Stimulated activated CD4-positive, alpha-beta T cell treated with anti-CD3 and anti-CD28 coated beads, Interleukin-4, amount 100 ng/mL, for 24 hours (primary cell): ENCODE measurements at regions not wholly inside any gene's neighbourhood (a gene's known extent, or its start where the extent isn't known, plus 50 kb on each side); places are given as distances from the start of the nearest gene placed in this dataset.
"Not testable (repeated sequence)": the region's sequence is repeated elsewhere in the genome, so short reads cannot be mapped to it uniquely, and the experiment has no call there.

Source experiments
- DNase-seq: peaks from one replicate; pipeline ENCODE4 v3.0.0-alpha.2; 2020

- DNase-seq: no peak
These were observed 111.4 kb downstream of the COPS8 start for GRCh38 chr2:237196866-237197618.

GRCh38 chr2:237198164-237198855, 112.6 kb downstream of the COPS8 start:
- DNase-seq: no peak

GRCh38 chr2:237199082-237199481, 113.4 kb downstream of the COPS8 start:
- no peak for DNase-seq

GRCh38 chr2:237199577-237199976, 113.9 kb downstream of the COPS8 start:
- DNase-seq: no peak

- DNase-seq: no peak
These were observed 114.8 kb downstream of the COPS8 start for GRCh38 chr2:237200462-237200861.

- peak; percentile 7 for DNase-seq
These were observed 116.0 kb downstream of the COPS8 start for GRCh38 chr2:237201461-237202287.

- DNase-seq: no peak
These were observed 116.8 kb downstream of the COPS8 start for GRCh38 chr2:237202288-237203030.

GRCh38 chr2:237205043-237205541, 119.4 kb downstream of the COPS8 start:
- DNase-seq: no peak

- no peak for DNase-seq
These were observed 119.9 kb downstream of the COPS8 start for GRCh38 chr2:237205561-237205971.

GRCh38 chr2:237207646-237208045, 122.0 kb downstream of the COPS8 start:
- DNase-seq: no peak

GRCh38 chr2:237208373-237209260, 122.9 kb downstream of the COPS8 start:
- DNase-seq: no peak

- DNase-seq: no peak
These were observed 124.2 kb downstream of the COPS8 start for GRCh38 chr2:237209885-237210284.

- DNase-seq: no peak
These were observed 124.6 kb downstream of the COPS8 start for GRCh38 chr2:237210297-237210696.

- DNase-seq: no peak
These were observed 125.1 kb downstream of the COPS8 start for GRCh38 chr2:237210763-237211162.

GRCh38 chr2:237212356-237213279, 126.9 kb downstream of the COPS8 start:
- DNase-seq: not testable (repeated sequence)

- no peak for DNase-seq
These were observed 127.8 kb downstream of the COPS8 start for GRCh38 chr2:237213315-237214022.

GRCh38 chr2:237214030-237214675, 128.5 kb downstream of the COPS8 start:
- DNase-seq: no peak

- DNase-seq: no peak
These were observed 129.3 kb downstream of the COPS8 start for GRCh38 chr2:237214963-237215362.

GRCh38 chr2:237217995-237218616, 132.4 kb downstream of the COPS8 start:
- no peak for DNase-seq
